AG08395 (cell line): ENCODE measurements at regions not wholly inside any gene's neighbourhood (a gene's known extent, or its start where the extent isn't known, plus 50 kb on each side); places are given as distances from the start of the nearest gene placed in this dataset.
A peak's percentile ranks its signal among the peaks of the same experiment; 100 is the strongest.

Experiments used
- DNase-seq: peaks from one replicate; pipeline ENCODE4 v3.0.0; 2012; ENCODE audit warnings: mixed read lengths, low spot score

GRCh38 chr15:58235961-58236360 is 97.8 kb downstream of the AQP9 start:
- DNase-seq: no peak

DNA sequence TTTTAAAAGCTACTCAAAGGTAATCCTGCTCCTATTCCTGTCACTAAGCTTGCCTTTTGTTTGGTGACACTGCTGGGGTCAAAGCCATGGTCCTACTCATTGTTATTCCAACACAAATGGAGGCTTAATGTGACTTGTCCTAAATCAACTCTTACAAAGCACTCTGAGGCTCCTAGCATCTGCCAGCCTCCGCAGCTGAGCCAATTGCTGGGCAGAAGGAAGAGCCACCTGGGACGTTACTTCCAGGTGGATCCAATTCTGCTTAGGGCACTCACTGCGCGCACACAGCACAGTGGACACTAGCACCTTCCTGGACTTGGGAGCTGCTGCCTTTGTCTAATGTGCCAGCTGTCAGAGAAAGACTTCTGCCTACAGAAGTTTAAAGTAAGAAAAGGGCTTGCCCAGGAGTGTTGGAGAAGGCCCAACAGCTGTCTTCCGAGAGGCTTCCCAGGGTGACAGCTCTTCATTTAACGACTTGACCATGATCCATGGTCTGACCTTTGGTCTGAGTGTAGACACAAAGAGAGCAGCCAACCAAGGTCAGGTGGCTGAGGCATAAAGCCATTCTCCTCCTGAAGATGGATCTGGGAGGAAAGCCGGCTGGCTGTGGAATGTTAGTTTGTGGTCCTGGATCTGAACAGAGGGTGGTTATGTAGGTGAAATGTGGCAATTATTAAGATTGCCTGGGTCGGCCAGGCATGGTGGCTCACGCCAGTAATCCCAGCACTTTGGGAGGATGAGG is 102.2 kb downstream of the AQP9 start:
- no peak for DNase-seq

GRCh38 chr15:58241872-58242271 is 103.7 kb downstream of the AQP9 start:
- no peak for DNase-seq

GRCh38 chr15:58243070-58243469 is 104.9 kb downstream of the AQP9 start:
- no peak for DNase-seq

GRCh38 chr15:58244536-58244935 is 106.4 kb downstream of the AQP9 start:
- no peak for DNase-seq

- no peak for DNase-seq
Measured at GRCh38 chr15:58246041-58246440, 107.9 kb downstream of the AQP9 start.

GRCh38 chr15:58247855-58248842 is 110.0 kb downstream of the AQP9 start:
- DNase-seq: peak; percentile 15

DNA sequence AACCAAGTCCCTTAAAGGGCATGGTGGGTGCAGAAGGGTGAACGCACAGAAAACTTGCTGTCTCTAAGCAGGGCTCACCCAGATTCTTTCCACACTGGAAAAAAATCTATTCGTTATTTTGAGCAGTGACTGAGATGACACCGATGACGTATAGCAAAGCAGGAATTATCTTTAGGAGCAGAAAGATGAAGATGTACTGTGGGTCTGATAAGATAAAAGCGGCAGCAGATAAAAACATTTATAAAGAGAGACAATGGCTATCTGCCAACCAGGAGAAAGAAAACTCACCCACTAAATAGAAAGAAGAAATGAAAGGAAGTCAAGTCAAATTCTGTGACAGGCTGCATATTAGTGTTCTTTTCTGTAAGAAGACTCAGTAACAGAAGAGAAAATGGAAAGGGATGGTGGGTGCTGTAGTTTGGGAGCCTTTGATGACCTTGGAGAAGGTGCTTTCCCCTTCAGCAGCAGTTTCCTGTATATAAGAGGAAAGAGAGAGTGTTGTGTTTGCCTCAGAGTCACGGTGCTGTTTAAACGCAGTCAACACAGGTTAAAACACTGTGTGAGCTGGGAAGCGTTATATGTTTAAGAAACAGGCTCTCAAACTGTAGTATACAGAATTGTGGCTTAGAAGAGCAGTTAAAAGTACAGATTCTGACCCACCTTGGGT is 111.6 kb downstream of the AQP9 start:
- DNase-seq: no peak

- no peak for DNase-seq
Measured at GRCh38 chr15:58252586-58253323, 114.6 kb downstream of the AQP9 start.

- no peak for DNase-seq
Measured at GRCh38 chr15:58257776-58258325, 119.7 kb downstream of the AQP9 start.

DNA sequence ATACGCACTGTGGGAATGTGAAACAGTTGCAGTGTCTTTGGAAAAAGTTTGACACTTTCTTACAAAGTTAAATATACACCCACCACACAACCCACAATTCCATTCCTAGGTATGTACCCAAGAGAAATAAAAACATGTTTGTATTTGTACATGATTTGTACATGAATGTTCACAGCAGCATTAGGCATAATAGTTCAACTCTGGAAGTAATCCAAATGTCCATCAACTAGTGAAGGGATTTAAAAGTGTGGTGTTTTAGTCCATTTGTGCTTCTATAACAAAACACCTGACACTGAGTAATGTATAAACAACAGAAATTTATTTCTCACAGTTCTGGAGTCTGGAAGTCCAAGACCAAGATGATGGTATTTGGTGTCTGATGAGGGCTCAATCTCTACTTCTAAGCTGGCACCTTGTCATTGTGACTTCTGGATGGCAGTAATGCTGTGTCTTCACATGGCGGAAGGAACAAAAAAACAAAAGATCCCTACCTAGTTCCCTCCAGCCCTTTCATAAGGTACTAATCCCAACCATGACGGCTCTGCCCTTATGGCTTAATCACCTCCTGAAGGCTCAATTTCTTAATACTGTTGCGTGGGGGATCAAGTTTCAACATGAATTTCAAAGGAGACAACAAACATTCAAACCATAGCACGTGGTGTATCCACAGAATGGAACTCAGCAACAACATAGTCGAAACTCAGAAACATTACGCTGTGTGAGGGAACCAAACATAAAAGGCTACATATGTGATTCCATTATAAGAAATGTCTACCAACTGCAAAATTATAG is 120.5 kb downstream of the AQP9 start:
- DNase-seq: no peak

DNA sequence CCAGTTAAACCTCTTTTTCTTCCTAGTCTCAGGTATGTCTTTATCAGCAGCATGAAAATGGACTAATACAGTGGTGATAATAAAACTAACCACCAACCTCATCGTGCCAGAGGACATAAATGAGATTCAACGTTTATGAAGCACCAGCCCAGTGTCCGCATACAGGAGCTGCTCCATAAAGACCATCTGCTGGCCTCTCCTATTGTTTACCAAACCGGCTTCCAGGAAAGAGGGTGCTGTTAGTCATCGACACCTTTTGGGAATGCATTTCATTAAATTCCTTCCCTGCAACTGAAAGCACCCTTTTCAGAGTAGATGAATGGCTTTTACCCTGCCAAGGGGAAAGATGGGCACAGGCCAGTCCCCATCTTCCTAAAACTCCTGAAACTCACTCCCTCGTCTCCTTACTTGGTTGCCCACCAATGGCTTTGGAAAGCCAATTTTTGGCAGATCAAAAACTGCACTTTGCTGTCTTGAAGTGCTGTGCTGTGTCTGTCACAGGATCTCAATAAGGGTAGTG is 122.1 kb downstream of the AQP9 start:
- DNase-seq: no peak

- DNase-seq: peak; percentile 10
Measured at GRCh38 chr15:58260725-58261267, 122.6 kb downstream of the AQP9 start.

DNA sequence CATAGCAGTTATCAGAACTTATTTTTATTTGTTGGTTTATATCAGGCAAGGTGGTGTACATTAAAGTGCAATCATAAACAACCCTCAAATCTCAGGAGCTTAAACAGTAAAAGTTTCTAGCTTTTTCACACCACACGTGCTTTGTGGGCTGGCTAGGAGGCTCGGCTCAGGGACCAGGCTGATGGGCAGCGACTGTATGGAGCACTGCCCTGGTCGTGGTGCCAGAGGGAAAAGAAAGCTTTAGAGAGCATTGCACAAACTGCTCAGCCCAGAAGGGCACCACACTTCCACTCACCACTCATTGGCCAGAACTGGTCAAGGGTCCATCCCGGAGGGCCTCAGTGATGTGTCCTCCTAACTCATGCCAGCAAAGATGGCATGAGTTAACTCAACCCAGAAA is 123.2 kb downstream of the AQP9 start:
- no peak for DNase-seq

DNA sequence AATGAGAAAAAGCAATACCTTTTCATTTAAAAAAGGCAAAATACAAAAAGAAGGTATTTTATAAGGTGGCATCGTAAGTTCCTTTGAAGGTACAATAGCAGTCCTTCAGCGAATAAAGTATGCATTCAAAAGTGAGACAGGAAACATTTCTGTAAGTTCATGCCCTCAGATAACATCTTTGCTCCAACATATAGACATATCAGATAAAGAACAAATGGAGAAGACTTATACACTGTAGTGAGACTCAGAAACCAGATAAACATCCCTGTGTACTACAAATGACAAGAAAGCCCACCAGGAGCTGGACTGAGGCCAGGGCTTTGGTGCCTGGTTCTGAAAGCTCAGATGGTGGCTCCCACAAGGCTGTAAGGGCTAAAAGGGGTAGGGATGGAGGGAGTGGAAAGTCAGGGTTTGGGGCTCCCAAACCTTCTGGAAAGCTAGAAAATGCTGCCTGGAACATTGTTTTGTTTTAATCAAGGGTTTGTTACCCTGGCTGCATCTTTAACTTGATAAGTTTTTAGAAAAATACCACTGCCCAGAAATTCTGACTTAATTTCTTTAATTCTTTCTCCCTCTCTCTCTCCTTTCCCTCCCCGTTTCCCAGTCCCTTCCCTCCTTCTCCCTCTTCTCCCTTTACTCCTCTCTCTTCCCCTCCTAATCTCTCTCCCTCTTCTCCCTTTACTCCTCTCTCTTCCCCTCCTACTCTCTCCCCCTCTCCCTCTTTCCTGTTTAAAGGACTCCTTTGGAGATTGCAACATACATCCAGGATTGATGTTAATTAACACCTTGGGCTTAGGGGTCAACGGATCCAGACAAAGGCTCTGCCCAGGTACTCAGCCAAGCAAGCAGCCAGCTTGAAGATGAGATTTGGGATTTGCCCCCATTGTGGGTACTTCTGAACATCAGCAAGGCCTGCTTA is 126.1 kb downstream of the AQP9 start:
- no peak for DNase-seq

DNA sequence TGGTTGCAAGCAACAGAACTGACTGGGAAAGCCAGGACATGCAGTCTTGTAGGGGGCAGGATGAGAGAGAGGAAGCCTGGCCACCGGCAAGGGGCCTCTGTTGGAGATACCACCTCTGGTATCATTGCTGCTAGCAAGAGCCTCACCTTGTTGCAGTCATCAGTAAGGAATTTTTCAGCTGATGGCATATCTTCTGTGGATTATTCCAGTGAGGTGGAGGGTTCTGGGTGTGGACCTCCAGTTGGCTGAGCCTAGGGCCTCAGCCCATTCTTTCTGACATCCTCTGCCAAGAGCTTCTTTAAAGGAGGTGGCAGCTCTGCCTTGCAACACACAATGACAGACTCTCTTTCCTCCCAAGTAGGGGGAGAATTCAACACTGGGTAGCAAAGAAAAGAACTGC is 128.9 kb downstream of the AQP9 start:
- no peak for DNase-seq

DNA sequence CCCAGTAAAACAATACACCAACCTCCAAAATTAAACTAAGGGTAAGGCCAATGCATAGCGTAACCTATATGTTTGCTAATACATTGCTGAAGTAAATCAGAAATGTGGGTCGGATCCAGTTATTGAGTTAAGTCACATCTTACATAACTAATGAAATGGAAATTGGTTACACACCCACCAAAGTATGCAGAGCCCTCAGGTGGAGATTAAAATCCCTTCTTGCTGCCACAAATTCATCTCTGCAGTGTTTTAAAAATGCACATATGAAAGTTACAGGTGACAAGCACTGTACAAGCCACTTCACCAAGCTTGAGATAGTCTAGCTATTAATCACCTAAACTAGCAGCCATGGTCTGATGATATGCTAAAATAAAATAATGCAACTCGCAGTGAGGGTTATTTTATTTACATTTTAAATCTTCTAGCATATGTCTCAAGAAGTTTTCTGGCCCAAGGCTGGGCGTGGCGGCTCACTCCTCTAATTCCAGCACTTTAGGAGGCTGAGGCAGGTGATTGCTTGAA is 130.6 kb downstream of the AQP9 start:
- no peak for DNase-seq

DNA sequence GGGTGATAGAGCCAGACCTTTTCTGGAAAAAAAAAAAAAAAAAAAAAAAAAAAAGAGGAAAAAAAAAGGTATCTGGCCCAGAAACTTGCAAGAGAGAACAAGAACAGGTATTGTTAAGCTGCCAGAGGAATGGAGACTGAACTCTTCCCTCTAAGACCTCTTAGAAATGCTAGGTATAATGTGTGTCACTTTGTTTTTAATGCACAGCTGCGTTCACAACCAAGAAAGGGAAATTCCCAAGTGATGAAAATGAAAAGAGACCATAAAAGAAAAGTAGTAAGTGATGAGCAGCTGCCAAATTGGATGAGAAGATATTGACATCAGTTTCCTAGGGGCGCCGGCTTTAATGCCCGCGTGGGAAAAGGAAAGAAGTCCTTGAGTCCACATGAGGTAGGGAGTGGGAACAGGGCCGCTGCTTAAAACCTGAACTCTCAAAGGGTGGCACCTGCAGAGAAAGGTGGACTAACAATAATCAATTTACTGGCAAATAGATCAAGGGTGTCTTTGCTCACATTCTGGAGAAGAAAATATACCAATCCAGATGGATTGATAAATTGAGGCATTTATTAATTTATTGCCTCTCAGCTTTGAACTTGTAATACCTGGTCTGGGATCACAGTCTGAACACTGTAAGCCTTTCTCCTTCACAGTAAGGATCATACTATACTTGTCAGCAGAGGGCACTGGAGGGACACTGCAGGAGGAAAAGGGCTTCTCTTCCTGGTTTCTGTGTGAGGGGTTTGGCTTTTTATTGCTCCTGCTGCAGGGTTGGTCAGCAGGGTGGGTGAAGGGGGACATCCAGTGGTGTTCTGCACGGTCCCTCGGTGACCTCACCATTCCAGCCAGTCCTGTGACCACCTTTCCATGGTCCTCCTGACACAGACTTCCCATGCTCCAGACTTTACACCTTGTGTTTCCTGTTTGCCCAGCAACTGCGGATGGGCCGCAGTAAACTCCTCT is 131.6 kb downstream of the AQP9 start:
- DNase-seq: peak; percentile 63
